Calu3 (cell line): ENCODE measurements at regions not wholly inside any gene's neighbourhood (a gene's known extent, or its start where the extent isn't known, plus 50 kb on each side); places are given as distances from the start of the nearest gene placed in this dataset.

ENCODE experiments used
- BruUV-seq: library from RNA; stranded (reverse); fragments of 400-500 nt; replicated peaks from 2 replicates; lab custom pipeline; 2021; lab: Mats Ljungman, UMichigan
- CTCF ChIA-PET: fragments of 300-600 bp; sonication (Branson Sonifier 250); formaldehyde crosslinking; loops from one replicate; lab custom pipeline; 2022; ENCODE audit warnings: antibody characterized with exemption; lab: Charles Lee
- DNase-seq: peaks from one replicate; pipeline ENCODE4 v3.0.0; 2022
- H3K27ac Mint-ChIP-seq: one replicate; pipeline ENCODE4 v1.8.0; 2022; ENCODE audit warnings: mixed read lengths; ENCODE audit not compliant: unreplicated experiment
- H3K27me3 Mint-ChIP-seq: one replicate; pipeline ENCODE4 v1.8.0; 2022; ENCODE audit warnings: mixed read lengths; ENCODE audit not compliant: unreplicated experiment
- H3K36me3 Mint-ChIP-seq: one replicate; pipeline ENCODE4 v1.8.0; 2022; ENCODE audit warnings: mild to moderate bottlenecking, moderate library complexity, mixed read lengths; ENCODE audit not compliant: insufficient read depth, unreplicated experiment
- H3K4me1 Mint-ChIP-seq: one replicate; pipeline ENCODE4 v1.8.0; 2022; ENCODE audit warnings: mild to moderate bottlenecking, low read depth, mixed read lengths; ENCODE audit not compliant: unreplicated experiment
- H3K4me3 Mint-ChIP-seq: one replicate; pipeline ENCODE4 v1.8.0; 2022; ENCODE audit warnings: mild to moderate bottlenecking, low read depth, moderate library complexity, mixed read lengths; ENCODE audit not compliant: unreplicated experiment
- H3K9me3 Mint-ChIP-seq: one replicate; pipeline ENCODE4 v1.8.0; 2022; ENCODE audit warnings: low read depth, mixed read lengths; ENCODE audit not compliant: unreplicated experiment
- CTCF ChIP-seq: fragments of 200-600 bp; IDR thresholded peaks from one replicate; pipeline ENCODE4 v1.8.0; 2022; ENCODE audit warnings: antibody characterized with exemption; ENCODE audit not compliant: unreplicated experiment
- intact Hi-C: fragments of 100-400 bp; cut with micrococcal nuclease; formaldehyde crosslinking; loops from one replicate; pipeline ENCODE4 v1.10.0; 2022; ENCODE audit not compliant: unreplicated experiment

- BruUV-seq, result no TSS peak
- intact Hi-C loops, result loop anchor here (5.0 kb wide), 1 partner anchor 407 kb away; the partner anchor contains the start of gene ADAMTS6
- no peaks in the 10 kb centered on the region for H3K4me1 Mint-ChIP-seq
- H3K9me3 Mint-ChIP-seq, result no peaks in the 10 kb centered on the region
- no peak overlapping the region for H3K4me3 Mint-ChIP-seq
- H3K27me3 Mint-ChIP-seq, result peaks cover 12% of the 10 kb centered on the region
- TF ChIP-seq CTCF, result no peak
- DNase-seq, result no peak
- no peak overlapping the region for H3K27ac Mint-ChIP-seq
- CTCF ChIA-PET, result no interaction called here
- H3K36me3 Mint-ChIP-seq, result no peaks in the 10 kb centered on the region
These were observed 307.0 kb downstream of the CWC27 start for GRCh38 chr5:65075623-65076250.

- TF ChIP-seq CTCF, result peak; percentile 26
- no peaks in the 10 kb centered on the region for H3K36me3 Mint-ChIP-seq
- BruUV-seq, result no TSS peak
- H3K27ac Mint-ChIP-seq, result no peak overlapping the region
- DNase-seq, result peak; percentile 52
- intact Hi-C loops, result loop anchor here (5.0 kb wide), 1 partner anchor 406 kb away; the partner anchor contains the start of gene ADAMTS6
- peaks cover 12% of the 10 kb centered on the region for H3K27me3 Mint-ChIP-seq
- H3K4me1 Mint-ChIP-seq, result no peaks in the 10 kb centered on the region
- CTCF ChIA-PET, result no interaction called here
- H3K9me3 Mint-ChIP-seq, result no peaks in the 10 kb centered on the region
- H3K4me3 Mint-ChIP-seq, result no peak overlapping the region
These were observed 307.6 kb downstream of the CWC27 start for GRCh38 chr5:65076251-65076869.

- CTCF ChIA-PET, result interaction anchor here (0.6 kb wide), 1 partner anchor 80 kb away, joined by 5 read pairs; no protein-coding TSS in a partner anchor
These were observed 308.9 kb downstream of the CWC27 start for GRCh38 chr5:65077653-65078052.

GRCh38 chr5:65078331-65078730, 309.6 kb downstream of the CWC27 start:
- Mint-ChIP-seq H3K4me3 (no peak overlapping the region), H3K27ac (no peak overlapping the region), H3K9me3 (no peaks in the 10 kb centered on the region), H3K27me3 (peaks cover 3% of the 10 kb centered on the region), H3K36me3 (no peaks in the 10 kb centered on the region), H3K4me1 (no peaks in the 10 kb centered on the region)
- intact Hi-C loops, result loop anchor here (5.0 kb wide), 1 partner anchor 404 kb away; the partner anchor contains the start of gene ADAMTS6
- DNase-seq, result no peak
- no peak for TF ChIP-seq CTCF
- CTCF ChIA-PET, result no interaction called here
- BruUV-seq, result no TSS peak

More at GRCh38 chr5:65077653-65078052, 308.9 kb downstream of the CWC27 start:
- no peak for DNase-seq
- TF ChIP-seq CTCF, result no peak
- H3K27me3 Mint-ChIP-seq, result peaks cover 10% of the 10 kb centered on the region
- H3K9me3 Mint-ChIP-seq, result no peaks in the 10 kb centered on the region
- BruUV-seq, result no TSS peak
- intact Hi-C loops, result loop anchor here (5.0 kb wide), 1 partner anchor 405 kb away; the partner anchor contains the start of gene ADAMTS6
- no peaks in the 10 kb centered on the region for H3K4me1 Mint-ChIP-seq
- H3K4me3 Mint-ChIP-seq, result no peak overlapping the region
- H3K36me3 Mint-ChIP-seq, result no peaks in the 10 kb centered on the region
- no peak overlapping the region for H3K27ac Mint-ChIP-seq
